HUDEP-2 (cell line): ENCODE measurements at regions not wholly inside any gene's neighbourhood (a gene's known extent, or its start where the extent isn't known, plus 50 kb on each side); places are given as distances from the start of the nearest gene placed in this dataset.

ENCODE experiments used
- DNase-seq, 76 experiments: peaks; one replicate each; lab custom pipeline; 2025; ENCODE audit not compliant: unreplicated experiment in 76 of 76; lab: John Stamatoyannopoulos, UW

DNA sequence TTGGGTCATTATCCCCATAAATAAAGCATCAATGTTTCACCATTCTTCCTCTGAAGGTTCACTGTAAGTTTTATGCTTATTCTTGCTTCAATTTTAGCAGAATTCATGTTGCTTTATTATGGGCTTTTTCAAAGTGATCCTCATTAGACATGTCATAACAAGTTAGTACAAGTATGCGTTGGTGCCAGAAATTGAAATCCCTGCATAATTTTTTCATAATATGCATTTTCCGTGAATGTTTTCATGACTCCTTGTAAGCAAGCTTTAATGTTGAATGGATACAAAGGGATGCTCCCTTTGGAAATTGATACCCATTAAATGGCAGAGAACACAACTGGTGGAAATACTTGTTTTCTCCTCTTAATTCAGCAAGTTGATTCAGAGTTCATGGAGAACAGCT is 179.7 kb downstream of the ST6GAL2 start:
- no peak for DNase-seq

DNA sequence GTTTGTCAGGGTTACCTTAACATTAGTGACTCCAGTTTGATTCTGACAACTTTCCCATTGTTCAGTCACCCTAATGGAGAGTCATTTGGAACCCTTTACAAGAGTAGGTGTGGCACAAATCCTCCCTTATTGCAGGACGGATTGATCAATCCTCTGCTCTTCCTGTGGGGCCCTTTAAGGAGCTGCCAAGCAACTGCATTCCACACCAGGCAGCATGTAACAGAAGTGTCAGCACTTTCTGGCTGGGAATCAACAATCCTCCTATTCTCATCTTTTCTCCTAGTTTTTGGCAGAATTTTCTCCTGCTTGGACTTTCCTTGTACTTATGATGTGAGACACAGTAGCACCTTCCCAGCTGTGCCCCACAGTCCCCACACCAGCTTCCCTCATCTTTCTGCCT is 177.8 kb downstream of the ST6GAL2 start:
- no peak for DNase-seq

DNA sequence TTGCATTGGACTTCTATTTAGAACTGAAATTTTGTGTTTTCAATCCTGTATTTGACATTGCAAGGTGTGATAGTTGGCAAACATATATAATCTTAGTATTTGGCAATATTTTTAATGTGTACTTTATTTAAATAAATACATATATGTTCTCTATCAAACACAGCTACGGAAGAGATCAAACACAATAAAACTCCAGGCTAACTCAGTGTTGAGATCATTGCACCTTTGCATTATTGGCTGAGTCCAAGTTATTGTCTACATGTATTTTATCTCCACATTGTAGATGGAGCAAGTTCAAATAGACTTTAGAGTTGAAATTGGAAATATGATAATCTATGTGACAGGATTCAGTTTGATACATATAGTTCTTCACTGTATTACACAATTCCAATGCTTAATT is 176.7 kb downstream of the ST6GAL2 start:
- DNase-seq = no peak

DNA sequence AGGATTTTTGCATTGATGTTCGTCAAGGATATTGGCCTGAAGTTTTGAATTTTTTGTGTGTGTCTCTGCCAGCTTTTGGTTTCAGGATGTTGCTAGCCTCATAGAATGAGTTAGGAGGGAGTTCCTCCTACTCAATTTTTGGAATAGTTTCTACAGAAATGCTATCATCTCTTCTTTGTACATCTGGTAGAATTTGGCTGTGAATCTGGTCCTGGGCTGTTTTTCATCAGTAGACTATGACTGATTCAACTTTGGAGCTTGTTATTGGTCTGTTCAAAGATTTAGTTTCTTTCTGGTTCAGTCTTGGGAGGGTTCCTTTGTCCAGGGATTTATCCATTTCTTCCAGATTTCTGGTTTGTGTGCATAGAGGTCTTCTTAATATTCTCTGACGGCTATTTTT is 166.7 kb downstream of the ST6GAL2 start:
- DNase-seq = no peak

DNA sequence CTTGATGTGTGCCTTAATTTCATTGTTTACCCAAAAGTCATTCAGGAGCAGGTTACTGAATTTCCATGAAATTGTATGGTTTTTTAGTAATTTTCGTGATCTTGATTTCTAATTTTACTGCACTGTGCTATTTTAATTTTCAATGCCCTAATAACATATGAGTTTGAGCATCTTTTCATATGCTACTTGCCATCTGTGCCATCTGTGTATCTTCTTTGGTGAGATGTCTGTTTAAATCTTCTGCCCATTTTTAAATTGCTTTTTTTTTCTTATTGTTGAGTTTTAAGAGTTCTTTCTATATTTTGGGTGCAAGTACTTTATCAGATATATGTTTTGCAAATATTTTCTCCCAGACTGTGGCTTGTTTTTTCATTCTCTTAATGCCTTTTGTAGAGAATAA is 165.9 kb downstream of the ST6GAL2 start:
- no peak for DNase-seq

DNA sequence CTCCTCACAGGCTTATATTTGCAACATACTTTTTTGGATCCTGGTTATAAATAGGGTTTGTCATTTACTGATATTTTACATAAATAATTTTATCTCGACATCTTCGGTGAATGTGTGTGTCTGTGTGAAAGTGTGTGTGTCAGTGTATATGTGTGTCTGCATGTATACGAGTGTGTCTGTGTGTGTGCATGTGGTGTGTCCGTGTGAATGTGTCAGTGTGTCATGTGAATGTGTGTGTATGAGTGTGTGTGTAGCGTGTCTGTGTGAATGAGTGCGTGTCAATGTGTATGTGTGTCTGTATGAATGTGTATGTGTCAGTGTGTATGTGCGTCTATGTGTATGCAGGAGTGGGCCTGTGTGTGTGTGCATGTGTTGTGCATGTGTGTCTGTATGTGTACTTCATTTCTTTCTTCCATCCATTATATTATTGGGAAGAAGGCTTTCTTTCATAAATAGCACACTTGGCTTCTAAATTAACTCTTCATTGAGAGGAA is 161.6 kb downstream of the ST6GAL2 start:
- DNase-seq = no peak

DNA sequence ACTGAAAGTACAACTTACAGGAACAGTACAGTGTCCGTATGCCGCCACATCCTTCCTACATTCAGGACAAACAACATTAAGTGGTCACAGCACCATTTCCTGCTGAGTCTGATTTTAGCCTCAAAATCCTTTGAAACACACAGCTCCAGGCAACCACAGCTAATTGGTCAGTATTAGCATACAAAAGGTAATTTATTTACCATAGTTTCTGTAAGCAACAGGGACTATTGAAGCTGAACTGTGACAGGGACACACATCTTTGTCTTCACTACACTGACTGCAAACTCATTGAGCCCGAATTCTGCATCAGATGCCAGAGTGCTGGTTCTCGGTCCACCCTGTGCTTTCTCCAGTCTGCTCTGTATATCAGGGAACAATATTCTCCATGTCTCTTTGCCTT is 151.8 kb downstream of the ST6GAL2 start:
- DNase-seq = no peak

DNA sequence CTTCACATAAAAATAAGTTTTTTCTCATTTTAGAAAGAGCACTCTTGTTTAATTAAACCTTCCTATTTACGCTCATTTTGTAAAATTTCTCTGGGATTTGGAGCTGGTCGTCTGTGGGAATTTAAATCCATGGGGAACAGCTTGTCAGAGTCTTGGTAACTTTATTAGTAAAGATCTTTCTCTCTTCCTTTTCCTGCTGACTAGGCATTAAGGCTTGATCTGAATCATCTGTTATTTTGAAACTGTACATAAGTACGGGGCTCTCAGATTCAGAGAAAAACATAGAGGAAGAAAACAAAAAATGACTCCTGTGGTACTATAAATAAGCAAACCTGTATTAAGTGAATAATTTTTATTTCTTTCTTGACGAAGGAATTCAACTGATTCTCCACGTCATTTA is 150.2 kb downstream of the ST6GAL2 start:
- no peak for DNase-seq

DNA sequence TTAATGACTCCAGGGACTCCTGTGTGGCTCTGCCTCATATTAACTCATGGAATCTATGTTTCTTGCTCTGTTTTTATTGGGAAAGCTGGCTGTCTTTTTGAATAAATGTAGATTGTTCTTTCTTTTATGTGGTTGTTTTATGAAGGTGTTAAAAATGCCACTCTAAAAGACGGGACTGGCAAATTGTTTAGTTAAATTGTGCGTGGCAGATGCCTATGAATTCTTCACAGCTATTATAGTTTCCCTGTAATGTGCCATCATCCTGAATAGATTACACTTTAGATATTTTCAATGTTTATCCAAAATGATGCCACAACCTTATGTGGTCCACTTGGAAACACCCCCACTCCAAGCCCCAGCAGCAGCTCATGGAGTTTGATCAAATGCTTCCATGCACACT is 149.7 kb downstream of the ST6GAL2 start:
- no peak for DNase-seq

DNA sequence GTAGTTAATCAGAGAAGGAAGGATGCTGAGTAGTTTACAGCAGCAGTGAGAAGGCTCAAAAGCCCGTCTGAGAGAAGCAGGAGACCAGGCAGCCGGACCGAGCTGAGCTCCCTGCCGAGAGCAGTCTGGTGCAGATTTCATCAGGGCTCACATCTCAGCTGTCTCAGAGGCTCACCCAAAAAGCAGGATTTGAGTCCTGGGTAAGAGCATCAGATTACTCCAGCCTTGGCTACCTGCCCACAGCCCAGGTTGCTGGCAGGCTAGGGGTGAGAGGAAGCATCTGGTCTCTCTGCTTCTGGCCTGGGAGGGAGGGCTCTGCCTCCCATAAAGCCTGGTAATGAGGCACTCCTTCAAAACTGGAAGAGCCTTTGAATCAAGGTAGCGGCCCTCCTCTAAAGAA is 140.5 kb downstream of the ST6GAL2 start:
- no peak for DNase-seq

DNA sequence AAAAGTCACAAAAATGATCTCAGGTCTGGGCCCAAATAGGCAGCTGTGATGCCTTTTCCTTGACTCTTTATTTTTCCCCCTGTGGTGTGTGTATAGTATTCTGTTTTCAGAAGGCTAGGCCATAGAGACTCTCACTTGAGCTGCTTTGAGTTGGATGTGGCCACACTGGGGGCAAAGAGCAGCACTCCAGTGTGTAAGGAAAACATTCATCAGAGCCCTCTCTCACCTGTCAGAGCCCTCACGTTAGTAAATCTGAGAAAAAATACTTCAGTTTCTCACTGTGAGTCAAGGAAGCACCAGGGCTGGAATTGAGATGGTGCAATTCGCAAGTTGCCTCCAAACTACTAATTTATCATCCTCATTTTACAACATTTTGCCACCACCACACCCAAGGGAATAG is 136.1 kb downstream of the ST6GAL2 start:
- no peak for DNase-seq
